Aorta (tissue), 5 donors: ENCODE measurements at regions not wholly inside any gene's neighbourhood (a gene's known extent, or its start where the extent isn't known, plus 50 kb on each side); places are given as distances from the start of the nearest gene placed in this dataset.

Experiments used
- ATAC-seq: fragments of 200-7000 bp; cut with Tn5 transposase; one replicate; pipeline ENCODE4 v1.9.1; 2022; ENCODE audit warnings: moderate library complexity; ENCODE audit not compliant: low FRiP score
- DNase-seq, 2 donors: peaks; one replicate each; pipeline ENCODE4 v3.0.0-alpha.2; 2020
- H3K27ac ChIP-seq, 2 donors: one replicate each; pipeline ENCODE4 v1.5.1; 2013; ENCODE audit warnings: low read length in 2 of 2, mild to moderate bottlenecking in 2 of 2, moderate library complexity in 2 of 2, control low read depth in 1 of 2, inconsistent platforms in 1 of 2, low read depth in 1 of 2
- H3K27me3 ChIP-seq, 2 donors: one replicate each; pipeline ENCODE4 v1.6.1; 2013; ENCODE audit warnings: control low read depth in 1 of 2, low read length in 1 of 2, mild to moderate bottlenecking in 1 of 2, moderate library complexity in 1 of 2; ENCODE audit not compliant: insufficient read depth in 2 of 2, control insufficient read depth in 1 of 2
- H3K36me3 ChIP-seq, 2 donors: one replicate each; pipeline ENCODE4 v1.6.1; 2013; ENCODE audit warnings: control low read depth in 1 of 2, low read length in 1 of 2, mild to moderate bottlenecking in 1 of 2; ENCODE audit not compliant: insufficient read depth in 2 of 2, control insufficient read depth in 1 of 2
- H3K4me1 ChIP-seq, 2 donors: one replicate each; pipeline ENCODE4 v1.6.1; 2013; ENCODE audit warnings: low read length in 2 of 2, control low read depth in 1 of 2, mild to moderate bottlenecking in 1 of 2, moderate library complexity in 1 of 2; ENCODE audit not compliant: insufficient read depth in 2 of 2, control insufficient read depth in 1 of 2
- H3K4me3 ChIP-seq, 2 donors: one replicate each; pipeline ENCODE4 v1.5.1; 2013; ENCODE audit warnings: low read length in 2 of 2, control low read depth in 1 of 2, mild to moderate bottlenecking in 1 of 2
- H3K9me3 ChIP-seq: one replicate; pipeline ENCODE4 v1.6.1; 2013; ENCODE audit warnings: mild to moderate bottlenecking, low read length; ENCODE audit not compliant: control insufficient read depth
- WGBS, 2 donors: extraction: QIAGEN DNeasy Blood & Tissue Kit; methylation state at CpG; one replicate each; pipeline ENCODE4 v1.1.7; 2013; 5-methylcytosine and 5-hydroxymethylcytosine counted together
- intact Hi-C, 2 donors: fragments of 100-400 bp; cut with DNase I; formaldehyde crosslinking; loops; one replicate each; pipeline versions ENCODE4 v1.14.2 to v1.15.0; 2022
- donor health status: healthy with polysubstance abuse.
- donor health status: Bipolar disorder and iron deficiency.
- donor health status: DM: no; HTN: no; CAD: no.
- donor health status: DM: no; HTN: no; CAD: no.
- donor health status: DM: yes; HTN: yes; CAD: no.

GRCh38 chr1:198472997-198473396 lies 67.5 kb downstream of the ATP6V1G3 start:
- 86 to 90% methylated on average over 2 of the region's 2 CpGs for WGBS, 2 donors
- no peaks in the 10 kb centered on the region for H3K9me3 ChIP-seq
- peaks cover 0 to 2% of the 10 kb centered on the region in 2 donors for H3K27me3 ChIP-seq
- DNase-seq (no peak), ATAC-seq (no peak)
- H3K36me3 ChIP-seq: no peaks in the 10 kb centered on the region
- H3K4me1 ChIP-seq: no peaks in the 10 kb centered on the region
- intact Hi-C loops: no loop called here
- no peak overlapping the region for H3K4me3 ChIP-seq
- no peak overlapping the region for H3K27ac ChIP-seq

- ATAC-seq: no peak
- no peak for DNase-seq
- no peaks in the 10 kb centered on the region for H3K36me3 ChIP-seq
- no peak overlapping the region for H3K4me3 ChIP-seq
- intact Hi-C loops: no loop called here
- H3K9me3 ChIP-seq: no peaks in the 10 kb centered on the region
- H3K4me1 ChIP-seq: no peaks in the 10 kb centered on the region
- H3K27me3 ChIP-seq: peaks cover 0 to 2% of the 10 kb centered on the region in 2 donors
- no peak overlapping the region for H3K27ac ChIP-seq
- WGBS, 2 donors: 80 to 93% methylated on average over 1 of the region's 1 CpG
Measured at GRCh38 chr1:198472119-198472518, 68.4 kb downstream of the ATP6V1G3 start.

- Histone ChIP-seq H3K9me3 (no peaks in the 10 kb centered on the region), H3K4me3 (no peak overlapping the region), H3K4me1 (no peaks in the 10 kb centered on the region), H3K36me3 (no peaks in the 10 kb centered on the region), H3K27me3 (peaks cover 0 to 2% of the 10 kb centered on the region in 2 donors), H3K27ac (no peak overlapping the region)
- intact Hi-C loops: loop anchor here in 1 of 2 donors (10.0 kb wide), 2 partner anchors 743 to 943 kb away; no protein-coding TSS in a partner anchor
- ATAC-seq (no peak), DNase-seq (no peak)
- 62 to 70% methylated on average over 2 of the region's 2 CpGs for WGBS, 2 donors
Measured at GRCh38 chr1:198467907-198468306, 72.6 kb downstream of the ATP6V1G3 start.

- Histone ChIP-seq H3K36me3 (no peaks in the 10 kb centered on the region), H3K27ac (no peak overlapping the region), H3K4me1 (no peaks in the 10 kb centered on the region), H3K27me3 (peaks cover 0 to 2% of the 10 kb centered on the region in 2 donors), H3K9me3 (no peaks in the 10 kb centered on the region), H3K4me3 (no peak overlapping the region)
- WGBS, 2 donors: 86 to 91% methylated on average over 2 of the region's 2 CpGs
- DNase-seq: no peak
- intact Hi-C loops: loop anchor here in 1 of 2 donors (10.0 kb wide), 2 partner anchors 743 to 943 kb away; no protein-coding TSS in a partner anchor
- no peak for ATAC-seq
Measured at GRCh38 chr1:198467342-198467741, 73.1 kb downstream of the ATP6V1G3 start.

- 33 to 34% methylated on average over 3 of the region's 3 CpGs for WGBS, 2 donors
- intact Hi-C loops: loop anchor here in 1 of 2 donors (10.0 kb wide), 2 partner anchors 741 to 941 kb away; no protein-coding TSS in a partner anchor
- no peak for ATAC-seq
Measured at GRCh38 chr1:198465201-198466144, 75.0 kb downstream of the ATP6V1G3 start.

GRCh38 chr1:198463709-198464108 lies 76.8 kb downstream of the ATP6V1G3 start:
- H3K4me3 ChIP-seq: no peak overlapping the region
- H3K4me1 ChIP-seq: no peaks in the 10 kb centered on the region
- DNase-seq: no peak
- no peaks in the 10 kb centered on the region for H3K9me3 ChIP-seq
- intact Hi-C loops: loop anchor here in 1 of 2 donors (5.0 to 10.0 kb wide), 4 partner anchors 376 to 939 kb away; no protein-coding TSS in a partner anchor
- H3K27me3 ChIP-seq: no peaks in the 10 kb centered on the region
- no peak for ATAC-seq
- no peak overlapping the region for H3K27ac ChIP-seq
- H3K36me3 ChIP-seq: no peaks in the 10 kb centered on the region

More at GRCh38 chr1:198465201-198466144, 75.0 kb downstream of the ATP6V1G3 start:
- no peaks in the 10 kb centered on the region for H3K4me1 ChIP-seq
- no peaks in the 10 kb centered on the region for H3K27me3 ChIP-seq
- DNase-seq: no peak
- no peak overlapping the region for H3K4me3 ChIP-seq
- H3K36me3 ChIP-seq: no peaks in the 10 kb centered on the region
- H3K9me3 ChIP-seq: no peaks in the 10 kb centered on the region
- H3K27ac ChIP-seq: no peak overlapping the region

- Histone ChIP-seq H3K4me1 (no peaks in the 10 kb centered on the region), H3K27ac (no peak overlapping the region), H3K27me3 (no peaks in the 10 kb centered on the region), H3K9me3 (no peaks in the 10 kb centered on the region), H3K36me3 (no peaks in the 10 kb centered on the region), H3K4me3 (no peak overlapping the region)
- DNase-seq: no peak
- 97% methylated on average over 1 of the region's 1 CpG for WGBS, 2 donors
- intact Hi-C loops: loop anchor here in 1 of 2 donors (5.0 to 10.0 kb wide), 4 partner anchors 375 to 938 kb away; no protein-coding TSS in a partner anchor
- ATAC-seq: no peak
Measured at GRCh38 chr1:198462365-198463019, 78.0 kb downstream of the ATP6V1G3 start.

GRCh38 chr1:198455966-198456365 lies 84.5 kb downstream of the ATP6V1G3 start:
- H3K9me3 ChIP-seq: no peaks in the 10 kb centered on the region
- WGBS, 2 donors: 86 to 87% methylated on average over 3 of the region's 3 CpGs
- no peaks in the 10 kb centered on the region for H3K27me3 ChIP-seq
- H3K27ac ChIP-seq: no peak overlapping the region
- intact Hi-C loops: no loop called here
- no peaks in the 10 kb centered on the region for H3K36me3 ChIP-seq
- no peak for DNase-seq
- no peak overlapping the region for H3K4me3 ChIP-seq
- ATAC-seq: no peak
- no peaks in the 10 kb centered on the region for H3K4me1 ChIP-seq
